ENCODE measurements at regions not wholly inside any gene's neighbourhood (a gene's known extent, or its start where the extent isn't known, plus 50 kb on each side); places are given as distances from the start of the nearest gene placed in this dataset.

DNA sequence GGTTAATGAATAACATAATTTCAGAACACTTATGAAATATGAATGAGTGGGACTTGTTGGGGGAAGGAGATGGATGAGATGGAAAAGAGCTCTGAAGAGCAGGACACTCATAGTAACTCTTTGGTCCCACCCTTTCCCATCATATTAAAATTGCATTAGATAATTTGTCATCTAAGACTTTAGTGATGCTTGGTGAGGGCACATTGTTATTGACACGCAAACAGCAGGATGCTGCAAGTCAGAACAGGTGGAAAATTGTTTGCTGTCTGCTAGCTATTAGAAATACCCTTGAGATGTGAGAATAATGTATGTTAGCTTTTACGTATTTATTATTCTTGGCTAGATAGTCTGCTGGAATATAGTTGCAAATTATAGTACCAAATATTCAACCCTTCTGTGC lies 75.7 kb downstream of the TANC2 start (continued):
- no peak for TF ChIP-seq ZNF766 (CRISPR knock-in tag; conservative IDR thresholded peaks at IDR 0.05)
- TF ChIP-seq, protein P1, sequence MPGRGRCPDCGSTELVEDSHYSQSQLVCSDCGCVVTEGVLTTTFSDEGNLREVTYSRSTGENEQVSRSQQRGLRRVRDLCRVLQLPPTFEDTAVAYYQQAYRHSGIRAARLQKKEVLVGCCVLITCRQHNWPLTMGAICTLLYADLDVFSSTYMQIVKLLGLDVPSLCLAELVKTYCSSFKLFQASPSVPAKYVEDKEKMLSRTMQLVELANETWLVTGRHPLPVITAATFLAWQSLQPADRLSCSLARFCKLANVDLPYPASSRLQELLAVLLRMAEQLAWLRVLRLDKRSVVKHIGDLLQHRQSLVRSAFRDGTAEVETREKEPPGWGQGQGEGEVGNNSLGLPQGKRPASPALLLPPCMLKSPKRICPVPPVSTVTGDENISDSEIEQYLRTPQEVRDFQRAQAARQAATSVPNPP (IDR thresholded peaks at IDR 0.05; ENCODE audit: borderline replicate concordance, insufficient read depth, insufficient read length), result no peak
- TF ChIP-seq MTA2 (IDR thresholded peaks at IDR 0.05; ENCODE audit: low read depth), result no peak
- no peak for TF ChIP-seq ZKSCAN8 (CRISPR knock-in tag; IDR thresholded peaks at IDR 0.05)
- TF ChIP-seq SIX5 (IDR thresholded peaks at IDR 0.05; ENCODE audit: borderline replicate concordance in 1 of 2, insufficient read depth in 1 of 2, low read depth in 1 of 2, low read length in 2 of 2), result no peak

DNA sequence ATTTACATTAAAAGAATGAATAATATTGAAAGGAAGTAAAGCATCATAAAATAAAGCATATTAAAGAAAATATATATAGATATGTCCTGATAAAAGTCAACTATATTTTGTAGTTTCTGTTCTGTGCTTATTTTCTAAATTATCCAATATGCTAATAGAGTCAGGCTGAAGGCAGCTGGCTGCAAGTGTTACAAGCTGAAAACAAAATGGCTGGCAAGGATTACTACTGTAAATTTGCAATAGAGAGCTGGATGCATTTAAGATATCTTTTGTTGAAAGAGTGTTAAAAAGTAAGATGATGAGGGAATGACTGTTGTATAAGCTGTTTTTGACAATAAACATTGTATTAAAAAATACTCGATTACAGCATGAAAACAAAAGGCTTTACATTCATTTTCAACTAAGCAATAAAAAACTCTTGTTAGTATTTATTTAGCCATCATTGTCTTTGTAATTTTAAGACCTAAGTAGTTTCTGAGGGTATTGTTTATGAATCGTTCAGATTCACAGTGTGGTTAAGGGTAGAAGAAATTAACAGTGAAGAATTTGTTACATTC lies 76.3 kb downstream of the TANC2 start:
- Histone ChIP-seq H3K27me3 (ENCODE audit: control insufficient read depth in 2 of 2, insufficient read depth in 2 of 2, low read length in 2 of 2) (no peaks in the 10 kb centered on the region), H4K20me1 (replicated peaks; ENCODE audit: control insufficient read depth, insufficient read depth, low read length) (no peaks in the 10 kb centered on the region), H3K4me1 (replicated peaks in 1 of 2; ENCODE audit: control insufficient read depth in 2 of 2, insufficient read depth in 2 of 2, low read length in 2 of 2) (peaks cover 0 to 3% of the 10 kb centered on the region in 2 experiments; a peak in 1 of 5 replicates), H3K79me2 (ENCODE audit: control insufficient read depth, insufficient read depth, low read length) (no peaks in the 10 kb centered on the region), H3K9me1 (ENCODE audit: control insufficient read depth, insufficient read depth, low read length) (no peaks in the 10 kb centered on the region), H3K4me2 (ENCODE audit: insufficient read depth, low read length) (no peak overlapping the region), H3K9me3 (replicated peaks; ENCODE audit: control insufficient read depth, insufficient read depth, low read depth, low read length) (no peaks in the 10 kb centered on the region), H3K4me3 (no peak overlapping the region), H3K9ac (ENCODE audit: insufficient read depth in 1 of 2, low read depth in 2 of 2, low read length in 2 of 2) (no peak overlapping the region), H3K27ac (ENCODE audit: extremely low read depth, low read depth, low read length) (no peak overlapping the region), H3K36me3 (ENCODE audit: control insufficient read depth, insufficient read depth, low read length) (no peaks in the 10 kb centered on the region), H2AFZ (ENCODE audit: low read depth, low read length) (no peak overlapping the region)
- ATAC-seq, result no peak
- DNase-seq (ENCODE audit: extremely low read depth in 1 of 4, low spot score in 3 of 4), result no peak
- ChIA-PET POLR2A (no interaction called here), CTCF (ENCODE audit: low intra/inter-chr PET ratio) (no interaction called here)
- intact Hi-C loops (cut with micrococcal nuclease) (no loop called here), in situ Hi-C loops (cut with MboI) (no loop called here)
- TF ChIP-seq, protein P2, sequence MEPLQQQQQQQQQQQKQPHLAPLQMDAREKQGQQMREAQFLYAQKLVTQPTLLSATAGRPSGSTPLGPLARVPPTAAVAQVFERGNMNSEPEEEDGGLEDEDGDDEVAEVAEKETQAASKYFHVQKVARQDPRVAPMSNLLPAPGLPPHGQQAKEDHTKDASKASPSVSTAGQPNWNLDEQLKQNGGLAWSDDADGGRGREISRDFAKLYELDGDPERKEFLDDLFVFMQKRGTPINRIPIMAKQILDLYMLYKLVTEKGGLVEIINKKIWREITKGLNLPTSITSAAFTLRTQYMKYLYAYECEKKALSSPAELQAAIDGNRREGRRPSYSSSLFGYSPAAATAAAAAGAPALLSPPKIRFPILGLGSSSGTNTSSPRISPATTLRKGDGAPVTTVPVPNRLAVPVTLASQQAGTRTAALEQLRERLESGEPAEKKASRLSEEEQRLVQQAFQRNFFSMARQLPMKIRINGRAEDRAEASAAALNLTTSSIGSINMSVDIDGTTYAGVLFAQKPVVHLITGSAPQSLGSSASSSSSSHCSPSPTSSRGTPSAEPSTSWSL (CRISPR knock-in tag; IDR thresholded peaks at IDR 0.05; ENCODE audit: borderline replicate concordance), result no peak
- no TSS peak for BruUV-seq (replicated peaks)
- no peak for FAIRE-seq
- WGBS (ENCODE audit: insufficient coverage, low coverage, missing lambda C conversion rate), result 36% methylated on average over 2 of the region's 2 CpGs
